Adrenal gland (tissue), 5 donors: ENCODE measurements at regions not wholly inside any gene's neighbourhood (a gene's known extent, or its start where the extent isn't known, plus 50 kb on each side); places are given as distances from the start of the nearest gene placed in this dataset.

Experiments used
- POLR2A ChIP-seq, 2 donors: fragments of 450-650 bp; IDR thresholded peaks; one replicate each; pipeline ENCODE4 v1.6.1; 2017; ENCODE audit warnings: antibody characterized with exemption in 2 of 2, mild to moderate bottlenecking in 2 of 2, moderate library complexity in 1 of 2
- TF ChIP-seq, protein P1 (sequence below), 6 experiments: fragments of 450-650 bp in 4 of 6; fragments of 200-600 bp in 2 of 6; sonication (generic) in 1 of 6; IDR thresholded peaks; 1 replicate in 5 of 6; 2 replicates in 1 of 6; pipeline versions ENCODE4 v1.5.1 to v1.8.0; 2016 to 2021; ENCODE audit warnings: antibody characterized with exemption in 6 of 6, mild to moderate bottlenecking in 2 of 6, moderate library complexity in 1 of 6
- donor health status: DM: no; HTN: no; CAD: no.

DNA sequence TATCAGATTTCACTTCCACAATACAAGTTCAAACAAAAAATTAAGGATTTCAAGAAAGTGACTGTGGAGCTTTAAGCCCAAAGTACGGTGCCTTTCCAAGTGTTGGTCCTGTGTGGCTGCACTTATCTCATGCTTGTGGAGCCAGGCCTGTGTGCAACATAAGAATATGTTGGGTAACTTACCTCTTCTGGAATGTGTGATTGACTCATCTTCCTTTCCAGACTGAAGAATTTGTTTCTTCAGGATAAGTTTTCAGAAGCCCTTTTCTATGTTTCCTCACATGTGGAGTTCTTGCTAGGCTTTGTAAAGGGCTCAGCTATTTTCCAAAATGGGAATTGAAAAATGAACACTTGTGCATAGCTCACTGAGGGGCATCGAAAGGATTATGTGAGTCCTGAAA, 485.1 kb upstream of the PAPPA start:
- TF ChIP-seq POLR2A (IDR thresholded peaks at IDR 0.05) = no peak
- TF ChIP-seq, protein P1, sequence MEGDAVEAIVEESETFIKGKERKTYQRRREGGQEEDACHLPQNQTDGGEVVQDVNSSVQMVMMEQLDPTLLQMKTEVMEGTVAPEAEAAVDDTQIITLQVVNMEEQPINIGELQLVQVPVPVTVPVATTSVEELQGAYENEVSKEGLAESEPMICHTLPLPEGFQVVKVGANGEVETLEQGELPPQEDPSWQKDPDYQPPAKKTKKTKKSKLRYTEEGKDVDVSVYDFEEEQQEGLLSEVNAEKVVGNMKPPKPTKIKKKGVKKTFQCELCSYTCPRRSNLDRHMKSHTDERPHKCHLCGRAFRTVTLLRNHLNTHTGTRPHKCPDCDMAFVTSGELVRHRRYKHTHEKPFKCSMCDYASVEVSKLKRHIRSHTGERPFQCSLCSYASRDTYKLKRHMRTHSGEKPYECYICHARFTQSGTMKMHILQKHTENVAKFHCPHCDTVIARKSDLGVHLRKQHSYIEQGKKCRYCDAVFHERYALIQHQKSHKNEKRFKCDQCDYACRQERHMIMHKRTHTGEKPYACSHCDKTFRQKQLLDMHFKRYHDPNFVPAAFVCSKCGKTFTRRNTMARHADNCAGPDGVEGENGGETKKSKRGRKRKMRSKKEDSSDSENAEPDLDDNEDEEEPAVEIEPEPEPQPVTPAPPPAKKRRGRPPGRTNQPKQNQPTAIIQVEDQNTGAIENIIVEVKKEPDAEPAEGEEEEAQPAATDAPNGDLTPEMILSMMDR (IDR thresholded peaks at IDR 0.05) = no peak
